H1 (cell line): ENCODE measurements at regions not wholly inside any gene's neighbourhood (a gene's known extent, or its start where the extent isn't known, plus 50 kb on each side); places are given as distances from the start of the nearest gene placed in this dataset.

Experiments used
- CHD1 ChIP-seq: IDR thresholded peaks from 2 replicates; pipeline ENCODE4 v1.6.1; 2012; ENCODE audit warnings: low read depth, low read length, improper control_type of control experiment
- CTBP2 ChIP-seq: IDR thresholded peaks from 2 replicates; pipeline ENCODE4 v1.7.0; 2011; ENCODE audit warnings: borderline replicate concordance, mild to moderate bottlenecking, moderate library complexity, mixed read lengths, low read length; ENCODE audit not compliant: insufficient read depth, insufficient read length
- HDAC2 ChIP-seq, 2 experiments: fragments of 300-600 bp in 1 of 2; sonication (generic) in 1 of 2; IDR thresholded peaks; 2 replicates each; pipeline ENCODE4 v1.6.1; 2011 to 2012; ENCODE audit warnings: low read depth in 2 of 2, low read length in 2 of 2, mild to moderate bottlenecking in 2 of 2, moderate library complexity in 2 of 2, borderline replicate concordance in 1 of 2, inconsistent platforms in 1 of 2
- KDM4A ChIP-seq: IDR thresholded peaks from one replicate; pipeline ENCODE4 v1.7.1; 2012; ENCODE audit warnings: low read depth, mild to moderate bottlenecking, moderate library complexity, low read length, inconsistent platforms; ENCODE audit not compliant: severe bottlenecking
- SIRT6 ChIP-seq: IDR thresholded peaks from one replicate; pipeline ENCODE4 v1.7.1; 2012; ENCODE audit warnings: low read length, inconsistent platforms
- SP4 ChIP-seq: IDR thresholded peaks from 2 replicates; pipeline ENCODE4 v1.6.1; 2012; ENCODE audit warnings: low read length, inconsistent platforms
- TBP ChIP-seq: IDR thresholded peaks from 2 replicates; pipeline ENCODE4 v1.6.1; 2011; ENCODE audit warnings: low read depth, low read length, improper control_type of control experiment
- TCF12 ChIP-seq: IDR thresholded peaks from 2 replicates; pipeline ENCODE4 v1.6.1; 2011; ENCODE audit warnings: low read depth, mild to moderate bottlenecking, low read length
- YY1 ChIP-seq: IDR thresholded peaks from 2 replicates; pipeline ENCODE4 v1.6.1; 2011; ENCODE audit warnings: low read depth, mild to moderate bottlenecking, low read length
- TF ChIP-seq, protein P1 (sequence below), 3 experiments: IDR thresholded peaks; 1 replicate in 2 of 3; 2 replicates in 1 of 3; pipeline versions ENCODE4 v1.5.1 to v1.6.1; 2011; ENCODE audit warnings: low read length in 3 of 3, mild to moderate bottlenecking in 3 of 3, inconsistent platforms in 2 of 3, low read depth in 1 of 3, moderate library complexity in 1 of 3; ENCODE audit not compliant: insufficient read depth in 1 of 3; ENCODE audit errors: control extremely low read depth in 1 of 3

DNA sequence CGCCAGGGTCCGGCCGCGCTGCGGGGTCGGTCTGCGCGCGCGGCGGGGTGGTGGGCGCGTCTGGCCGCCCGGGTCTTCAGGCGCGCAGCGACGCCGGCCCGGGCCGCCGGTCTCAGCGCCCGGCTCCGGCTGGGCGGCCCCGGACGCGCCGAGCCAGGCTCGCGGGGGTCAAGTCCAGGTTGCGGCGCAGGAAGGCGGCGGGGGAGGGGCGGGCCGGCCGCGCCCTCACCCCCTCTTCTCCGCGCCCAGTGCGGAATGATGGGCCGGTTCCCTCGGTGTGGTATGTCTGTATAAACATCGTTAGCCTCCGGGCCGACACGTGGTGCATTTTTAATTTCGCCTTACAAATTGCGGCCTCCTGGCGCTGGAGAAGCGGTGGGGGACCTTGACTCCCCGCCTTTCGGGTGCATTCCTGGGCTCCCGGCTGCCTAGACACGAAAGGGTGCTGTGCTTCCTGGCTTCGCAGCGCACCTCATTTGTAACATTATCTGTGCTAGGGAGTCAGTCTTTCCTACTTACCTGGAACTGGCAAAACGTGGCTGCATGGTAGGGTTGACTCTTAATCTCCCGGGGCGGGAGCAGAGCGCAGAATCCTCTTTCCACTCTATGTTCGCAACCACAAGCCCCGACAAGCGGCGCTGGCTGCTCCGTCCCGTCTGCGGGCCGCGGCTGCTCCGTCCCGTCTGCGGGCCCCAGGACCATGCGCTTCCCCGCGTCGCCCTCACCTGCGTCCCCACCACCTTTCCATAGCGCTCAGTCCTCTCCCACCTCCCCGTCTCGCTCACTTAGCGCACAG, 69.0 kb downstream of the CTAGE1 start (continued):
- TF ChIP-seq, protein P1, sequence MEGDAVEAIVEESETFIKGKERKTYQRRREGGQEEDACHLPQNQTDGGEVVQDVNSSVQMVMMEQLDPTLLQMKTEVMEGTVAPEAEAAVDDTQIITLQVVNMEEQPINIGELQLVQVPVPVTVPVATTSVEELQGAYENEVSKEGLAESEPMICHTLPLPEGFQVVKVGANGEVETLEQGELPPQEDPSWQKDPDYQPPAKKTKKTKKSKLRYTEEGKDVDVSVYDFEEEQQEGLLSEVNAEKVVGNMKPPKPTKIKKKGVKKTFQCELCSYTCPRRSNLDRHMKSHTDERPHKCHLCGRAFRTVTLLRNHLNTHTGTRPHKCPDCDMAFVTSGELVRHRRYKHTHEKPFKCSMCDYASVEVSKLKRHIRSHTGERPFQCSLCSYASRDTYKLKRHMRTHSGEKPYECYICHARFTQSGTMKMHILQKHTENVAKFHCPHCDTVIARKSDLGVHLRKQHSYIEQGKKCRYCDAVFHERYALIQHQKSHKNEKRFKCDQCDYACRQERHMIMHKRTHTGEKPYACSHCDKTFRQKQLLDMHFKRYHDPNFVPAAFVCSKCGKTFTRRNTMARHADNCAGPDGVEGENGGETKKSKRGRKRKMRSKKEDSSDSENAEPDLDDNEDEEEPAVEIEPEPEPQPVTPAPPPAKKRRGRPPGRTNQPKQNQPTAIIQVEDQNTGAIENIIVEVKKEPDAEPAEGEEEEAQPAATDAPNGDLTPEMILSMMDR (IDR thresholded peaks at IDR 0.05; ENCODE audit: control extremely low read depth in 1 of 3, insufficient read depth in 1 of 3, low read depth in 1 of 3, low read length in 3 of 3) = no peak
- TF ChIP-seq TCF12 = 0 out of 2 replicates have a peak, but pooled peaks have one; percentile 17
- no peak for TF ChIP-seq HDAC2 (IDR thresholded peaks at IDR 0.05; ENCODE audit: borderline replicate concordance in 1 of 2, low read depth in 2 of 2, low read length in 2 of 2)
- TF ChIP-seq SP4 = no peak
- TF ChIP-seq TBP = no peak
- TF ChIP-seq YY1 = no peak
- peak; percentile 57 for TF ChIP-seq CTBP2
- peak; percentile 79 for TF ChIP-seq KDM4A
- no peak for TF ChIP-seq CHD1
- TF ChIP-seq SIRT6 = no peak
